Astrocyte of the cerebellum (primary cell): ENCODE measurements at regions not wholly inside any gene's neighbourhood (a gene's known extent, or its start where the extent isn't known, plus 50 kb on each side); places are given as distances from the start of the nearest gene placed in this dataset.

ENCODE experiments used
- DNase-seq: peaks from one replicate; pipeline ENCODE4 v3.0.0-alpha.2; 2011; ENCODE audit warnings: low read depth
- H3K4me3 ChIP-seq: 2 replicates; pipeline ENCODE4 v1.5.1; 2011; ENCODE audit warnings: mild to moderate bottlenecking, low read depth, low read length, moderate library complexity
- CTCF ChIP-seq: IDR thresholded peaks from 2 replicates; pipeline ENCODE4 v1.5.1; 2012; ENCODE audit warnings: low read length, low read depth, moderate library complexity, mild to moderate bottlenecking; ENCODE audit errors: missing control alignments
- in situ Hi-C: cut with HindIII; loops from 2 replicates; pipeline ENCODE4 v1.10.0; 2017; ENCODE audit warnings: low sequenced_read_pairs

GRCh38 chr6:23021487-23021886, 452.1 kb downstream of the HDGFL1 start:
- H3K4me3 ChIP-seq: no peak overlapping the region
- in situ Hi-C loops: no loop called here
- no peak for TF ChIP-seq CTCF
- DNase-seq: no peak

- DNase-seq: no peak
- no peak for TF ChIP-seq CTCF
- in situ Hi-C loops: no loop called here
- no peak overlapping the region for H3K4me3 ChIP-seq
Measured at GRCh38 chr6:23027281-23027680, 457.9 kb downstream of the HDGFL1 start.

- no peak for DNase-seq
- no peak for TF ChIP-seq CTCF
- in situ Hi-C loops: no loop called here
- H3K4me3 ChIP-seq: no peak overlapping the region
Measured at GRCh38 chr6:23031986-23032385, 462.6 kb downstream of the HDGFL1 start.

- no peak for DNase-seq
- TF ChIP-seq CTCF: no peak
- in situ Hi-C loops: no loop called here
- H3K4me3 ChIP-seq: no peak overlapping the region
Measured at GRCh38 chr6:23034926-23035325, 465.6 kb downstream of the HDGFL1 start.

GRCh38 chr6:23036406-23036983, 467.1 kb downstream of the HDGFL1 start:
- in situ Hi-C loops: no loop called here
- no peak for DNase-seq
- H3K4me3 ChIP-seq: no peak overlapping the region
- no peak for TF ChIP-seq CTCF

GRCh38 chr6:23040899-23041298, 471.5 kb downstream of the HDGFL1 start:
- in situ Hi-C loops: no loop called here
- no peak for TF ChIP-seq CTCF
- no peak for DNase-seq
- no peak overlapping the region for H3K4me3 ChIP-seq

- DNase-seq: no peak
- in situ Hi-C loops: no loop called here
- no peak overlapping the region for H3K4me3 ChIP-seq
- no peak for TF ChIP-seq CTCF
Measured at GRCh38 chr6:23045280-23045679, 475.9 kb downstream of the HDGFL1 start.
